Osteoblast (primary cell): ENCODE measurements at regions not wholly inside any gene's neighbourhood (a gene's known extent, or its start where the extent isn't known, plus 50 kb on each side); places are given as distances from the start of the nearest gene placed in this dataset.

ENCODE experiments used
- DNase-seq: peaks from one replicate; pipeline ENCODE4 v3.0.0; 2011; ENCODE audit warnings: low spot score, mixed read lengths; ENCODE audit not compliant: insufficient read length; ENCODE audit errors: missing footprints
- H2AFZ ChIP-seq: 2 replicates; pipeline ENCODE4 v1.6.0; 2011; ENCODE audit warnings: mild to moderate bottlenecking, low read length
- H3K27ac ChIP-seq: 2 replicates; pipeline ENCODE4 v1.5.1; 2011; ENCODE audit warnings: mild to moderate bottlenecking, low read depth, low read length, moderate library complexity
- H3K27me3 ChIP-seq: 2 replicates; pipeline ENCODE4 v1.6.0; 2012; ENCODE audit warnings: mild to moderate bottlenecking, control low read depth, inconsistent platforms, low read length, moderate library complexity; ENCODE audit not compliant: insufficient read depth
- H3K36me3 ChIP-seq: 2 replicates; pipeline ENCODE4 v1.5.1; 2011; ENCODE audit warnings: mild to moderate bottlenecking, low read length, control low read depth, moderate library complexity; ENCODE audit not compliant: insufficient read depth
- H3K4me1 ChIP-seq: 2 replicates; pipeline ENCODE4 v1.5.1; 2011; ENCODE audit warnings: mild to moderate bottlenecking, low read length, control low read depth, moderate library complexity; ENCODE audit not compliant: insufficient read depth
- H3K4me2 ChIP-seq: 2 replicates; pipeline ENCODE4 v1.6.0; 2011; ENCODE audit warnings: mild to moderate bottlenecking, low read length; ENCODE audit not compliant: insufficient read depth
- H3K4me3 ChIP-seq: fragments of 200-600 bp; sonication (generic); 3 replicates; pipeline ENCODE4 v1.5.1; 2012; ENCODE audit warnings: mild to moderate bottlenecking, low read length, inconsistent platforms; ENCODE audit not compliant: insufficient read depth
- H3K79me2 ChIP-seq: 2 replicates; pipeline ENCODE4 v1.6.0; 2012; ENCODE audit warnings: mild to moderate bottlenecking, low read length, control low read depth, inconsistent platforms; ENCODE audit not compliant: insufficient read depth
- H3K9me3 ChIP-seq: 2 replicates; pipeline ENCODE4 v1.5.1; 2011; ENCODE audit warnings: low read depth, low read length, control low read depth
- H4K20me1 ChIP-seq: 2 replicates; pipeline ENCODE4 v1.6.0; 2012; ENCODE audit warnings: mild to moderate bottlenecking, low read length, control low read depth; ENCODE audit not compliant: insufficient read depth
- CTCF ChIP-seq: IDR thresholded peaks from 2 replicates; pipeline ENCODE4 v1.5.1; 2011; ENCODE audit warnings: mild to moderate bottlenecking, low read depth, low read length, moderate library complexity; ENCODE audit errors: extremely low read depth

- Histone ChIP-seq H4K20me1 (no peaks in the 10 kb centered on the region), H3K36me3 (no peaks in the 10 kb centered on the region), H3K4me1 (no peaks in the 10 kb centered on the region), H3K4me3 (no peak overlapping the region), H3K4me2 (no peak overlapping the region), H2AFZ (no peak overlapping the region), H3K9me3 (no peaks in the 10 kb centered on the region), H3K27me3 (no peaks in the 10 kb centered on the region), H3K79me2 (no peaks in the 10 kb centered on the region), H3K27ac (no peak overlapping the region)
- DNase-seq = no peak
- no peak for TF ChIP-seq CTCF
These were observed 494.9 kb downstream of the RERGL start for GRCh38 chr12:17595111-17595510.

- Histone ChIP-seq H3K4me3 (no peak overlapping the region), H3K27ac (no peak overlapping the region), H3K36me3 (no peaks in the 10 kb centered on the region), H3K27me3 (no peaks in the 10 kb centered on the region), H4K20me1 (no peaks in the 10 kb centered on the region), H3K4me2 (no peak overlapping the region), H3K79me2 (no peaks in the 10 kb centered on the region), H3K9me3 (no peaks in the 10 kb centered on the region), H2AFZ (no peak overlapping the region), H3K4me1 (no peaks in the 10 kb centered on the region)
- TF ChIP-seq CTCF = no peak
- DNase-seq = no peak
These were observed 496.1 kb downstream of the RERGL start for GRCh38 chr12:17593715-17594406.

- no peak overlapping the region for H3K27ac ChIP-seq
- H3K4me1 ChIP-seq = no peaks in the 10 kb centered on the region
- H4K20me1 ChIP-seq = no peaks in the 10 kb centered on the region
- DNase-seq = no peak
- no peaks in the 10 kb centered on the region for H3K9me3 ChIP-seq
- H3K79me2 ChIP-seq = no peaks in the 10 kb centered on the region
- no peaks in the 10 kb centered on the region for H3K27me3 ChIP-seq
- no peak for TF ChIP-seq CTCF
- H3K4me3 ChIP-seq = no peak overlapping the region
- no peaks in the 10 kb centered on the region for H3K36me3 ChIP-seq
- no peak overlapping the region for H2AFZ ChIP-seq
- H3K4me2 ChIP-seq = no peak overlapping the region
These were observed 497.5 kb downstream of the RERGL start for GRCh38 chr12:17592472-17592871.

- H3K36me3 ChIP-seq = no peaks in the 10 kb centered on the region
- H2AFZ ChIP-seq = no peak overlapping the region
- no peaks in the 10 kb centered on the region for H3K27me3 ChIP-seq
- H4K20me1 ChIP-seq = no peaks in the 10 kb centered on the region
- no peak overlapping the region for H3K4me2 ChIP-seq
- DNase-seq = no peak
- H3K9me3 ChIP-seq = no peaks in the 10 kb centered on the region
- no peak overlapping the region for H3K27ac ChIP-seq
- no peak for TF ChIP-seq CTCF
- no peak overlapping the region for H3K4me3 ChIP-seq
- no peaks in the 10 kb centered on the region for H3K4me1 ChIP-seq
- no peaks in the 10 kb centered on the region for H3K79me2 ChIP-seq
These were observed 498.9 kb downstream of the RERGL start for GRCh38 chr12:17591005-17591681.
